NCI-H187 (cell line): ENCODE measurements at regions not wholly inside any gene's neighbourhood (a gene's known extent, or its start where the extent isn't known, plus 50 kb on each side); places are given as distances from the start of the nearest gene placed in this dataset.

Experiments used
- DNase-seq, 2 experiments: peaks; one replicate each; lab custom pipeline; 2025; lab: John Stamatoyannopoulos, UW

- no peak for DNase-seq
Measured at GRCh38 chr13:39100996-39101738, 62.9 kb downstream of the NHLRC3 start.

- DNase-seq, result no peak
Measured at GRCh38 chr13:39102981-39103490, 64.8 kb downstream of the NHLRC3 start.

GRCh38 chr13:39105110-39105509 is 66.9 kb downstream of the NHLRC3 start:
- peak; percentile 7 to 21 for DNase-seq

GRCh38 chr13:39106216-39107005 is 68.2 kb downstream of the NHLRC3 start:
- peak; percentile 65 for DNase-seq

GRCh38 chr13:39107561-39107960 is 69.3 kb downstream of the NHLRC3 start:
- no peak for DNase-seq

- DNase-seq, result no peak
Measured at GRCh38 chr13:39108783-39109182, 70.5 kb downstream of the NHLRC3 start.

- DNase-seq, result no peak
Measured at GRCh38 chr13:39110518-39111097, 72.4 kb downstream of the NHLRC3 start.

GRCh38 chr13:39111145-39111544 is 72.9 kb downstream of the NHLRC3 start:
- no peak for DNase-seq

- DNase-seq, result no peak
Measured at GRCh38 chr13:39119422-39119821, 81.2 kb downstream of the NHLRC3 start.

- DNase-seq, result no peak
Measured at GRCh38 chr13:39123578-39123977, 85.3 kb downstream of the NHLRC3 start.

- no peak for DNase-seq
Measured at GRCh38 chr13:39129213-39129612, 91.0 kb downstream of the NHLRC3 start.

GRCh38 chr13:39130301-39130700 is 92.0 kb downstream of the NHLRC3 start:
- DNase-seq, result no peak

GRCh38 chr13:39132286-39133230 is 94.3 kb downstream of the NHLRC3 start:
- no peak for DNase-seq

GRCh38 chr13:39133781-39134180 is 95.5 kb downstream of the NHLRC3 start:
- no peak for DNase-seq

- no peak for DNase-seq
Measured at GRCh38 chr13:39134574-39134973, 96.3 kb downstream of the NHLRC3 start.

GRCh38 chr13:39144391-39144790 is 106.1 kb downstream of the NHLRC3 start:
- no peak for DNase-seq

- no peak for DNase-seq
Measured at GRCh38 chr13:39144941-39145533, 106.8 kb downstream of the NHLRC3 start.

GRCh38 chr13:39148513-39148961 is 110.3 kb downstream of the NHLRC3 start:
- peak; percentile 38 to 47 for DNase-seq

GRCh38 chr13:39149896-39150295 is 111.6 kb downstream of the NHLRC3 start:
- DNase-seq, result no peak

GRCh38 chr13:39154041-39154440 is 115.8 kb downstream of the NHLRC3 start:
- DNase-seq, result no peak

- no peak for DNase-seq
Measured at GRCh38 chr13:39159393-39159792, 121.1 kb downstream of the NHLRC3 start.
